OCI-LY3 (cell line): ENCODE measurements at regions not wholly inside any gene's neighbourhood (a gene's known extent, or its start where the extent isn't known, plus 50 kb on each side); places are given as distances from the start of the nearest gene placed in this dataset.

ENCODE experiments used
- EZH2phosphoT487 ChIP-seq: fragments of 200-600 bp; shearing (Covaris generic); IDR thresholded peaks from 2 replicates; pipeline ENCODE4 v1.6.1; 2018; ENCODE audit warnings: antibody characterized with exemption, mixed run types, low read depth
- TF ChIP-seq, protein P1 (sequence below): fragments of 200-600, 300-600 bp; sonication (generic); IDR thresholded peaks from 2 replicates; pipeline ENCODE4 v1.5.1; 2014; ENCODE audit warnings: antibody characterized with exemption, low read length, low read depth

DNA sequence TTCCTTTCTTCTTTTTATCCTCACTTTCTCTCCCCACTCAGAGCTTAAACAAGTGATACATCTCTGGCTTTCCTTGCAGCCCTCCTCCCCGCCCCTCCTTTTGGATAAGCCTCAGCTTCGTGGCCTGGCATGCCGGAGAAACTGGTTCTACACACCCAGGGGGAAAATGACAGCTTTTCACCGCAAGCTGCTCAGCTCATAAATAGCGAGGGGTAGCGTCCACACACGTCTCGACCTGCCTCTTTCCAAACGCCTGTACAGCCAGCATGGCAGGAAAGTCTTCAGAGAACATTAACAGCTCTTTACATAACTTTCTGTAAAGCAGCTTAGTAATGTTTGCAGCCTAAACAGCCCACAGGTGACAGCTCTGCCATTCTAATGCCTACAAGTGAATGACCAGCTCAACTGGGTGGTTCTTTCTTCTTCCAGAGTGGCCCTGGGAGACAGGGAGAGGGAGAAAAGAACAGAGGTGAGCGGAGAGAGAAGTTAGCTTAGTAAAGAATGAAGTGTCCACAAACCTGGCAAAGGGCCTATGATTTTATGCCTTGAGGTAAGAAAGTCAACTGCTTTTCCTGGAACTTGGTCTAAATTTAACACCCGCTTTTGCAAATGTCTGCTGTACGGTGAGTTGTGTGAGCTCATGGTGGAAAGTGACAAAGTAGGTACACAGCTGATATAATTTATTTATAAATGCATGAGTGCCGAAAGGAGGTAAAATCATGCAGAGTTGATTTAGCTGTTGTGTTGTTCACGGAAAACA is 251.5 kb downstream of the TFAP2A start:
- TF ChIP-seq EZH2phosphoT487 = no peak
- TF ChIP-seq, protein P1, sequence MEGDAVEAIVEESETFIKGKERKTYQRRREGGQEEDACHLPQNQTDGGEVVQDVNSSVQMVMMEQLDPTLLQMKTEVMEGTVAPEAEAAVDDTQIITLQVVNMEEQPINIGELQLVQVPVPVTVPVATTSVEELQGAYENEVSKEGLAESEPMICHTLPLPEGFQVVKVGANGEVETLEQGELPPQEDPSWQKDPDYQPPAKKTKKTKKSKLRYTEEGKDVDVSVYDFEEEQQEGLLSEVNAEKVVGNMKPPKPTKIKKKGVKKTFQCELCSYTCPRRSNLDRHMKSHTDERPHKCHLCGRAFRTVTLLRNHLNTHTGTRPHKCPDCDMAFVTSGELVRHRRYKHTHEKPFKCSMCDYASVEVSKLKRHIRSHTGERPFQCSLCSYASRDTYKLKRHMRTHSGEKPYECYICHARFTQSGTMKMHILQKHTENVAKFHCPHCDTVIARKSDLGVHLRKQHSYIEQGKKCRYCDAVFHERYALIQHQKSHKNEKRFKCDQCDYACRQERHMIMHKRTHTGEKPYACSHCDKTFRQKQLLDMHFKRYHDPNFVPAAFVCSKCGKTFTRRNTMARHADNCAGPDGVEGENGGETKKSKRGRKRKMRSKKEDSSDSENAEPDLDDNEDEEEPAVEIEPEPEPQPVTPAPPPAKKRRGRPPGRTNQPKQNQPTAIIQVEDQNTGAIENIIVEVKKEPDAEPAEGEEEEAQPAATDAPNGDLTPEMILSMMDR = no peak
